ENCODE measurements at regions not wholly inside any gene's neighbourhood (a gene's known extent, or its start where the extent isn't known, plus 50 kb on each side); places are given as distances from the start of the nearest gene placed in this dataset.

- CTCF ChIA-PET = no interaction called here
- Histone ChIP-seq H3K9ac (no peak overlapping the region), H3K27ac (ENCODE audit: low read depth in 2 of 2, low read length in 1 of 2) (no peak overlapping the region), H4K20me1 (ENCODE audit: insufficient read depth) (no peaks in the 10 kb centered on the region), H3K27me3 (ENCODE audit: insufficient read depth) (no peaks in the 10 kb centered on the region), H3K4me3 (ENCODE audit: low read depth in 2 of 2, low read length in 1 of 2) (no peak overlapping the region), H3K9me3 (no peaks in the 10 kb centered on the region), H3K36me3 (replicated peaks in 1 of 2; ENCODE audit: control insufficient read depth in 1 of 2, insufficient read depth in 2 of 2, low read length in 1 of 2) (no peaks in the 10 kb centered on the region), H3K4me2 (no peak overlapping the region), H3K9me2 (no peaks in the 10 kb centered on the region), H3K79me2 (ENCODE audit: insufficient read depth) (no peaks in the 10 kb centered on the region), H3F3A (replicated peaks; ENCODE audit: insufficient read depth) (no peaks in the 10 kb centered on the region), H3K4me1 (ENCODE audit: control insufficient read depth in 1 of 2, insufficient read depth in 2 of 2, low read depth in 1 of 2, low read length in 1 of 2) (no peaks in the 10 kb centered on the region), H2AFZ (ENCODE audit: low read depth) (no peak overlapping the region)
- 37% methylated on average over 2 of the region's 2 CpGs for WGBS (ENCODE audit: low lambda C conversion rate)
- POLR2A ChIA-PET = no interaction called here
- TF ChIP-seq USF2 (IDR thresholded peaks at IDR 0.05; ENCODE audit: borderline replicate concordance, low read depth, low read length) (no peak), MXI1 (IDR thresholded peaks at IDR 0.05; ENCODE audit: low read depth, low read length) (no peak), TCF12 (IDR thresholded peaks at IDR 0.05) (no peak), RXRA (IDR thresholded peaks at IDR 0.05; ENCODE audit: borderline replicate concordance, low read depth) (no peak), RAD21 (IDR thresholded peaks at IDR 0.05; ENCODE audit: low read length) (no peak), RCOR1 (IDR thresholded peaks at IDR 0.05; ENCODE audit: low read length) (no peak), JUND (IDR thresholded peaks at IDR 0.05) (no peak), FOXJ3 (CRISPR knock-in tag; IDR thresholded peaks at IDR 0.05) (no peak), SMC3 (IDR thresholded peaks at IDR 0.05; ENCODE audit: low read depth, low read length) (no peak), POLR2AphosphoS5 (IDR thresholded peaks at IDR 0.05; ENCODE audit: low read depth, low read length) (no peak), ELF1 (IDR thresholded peaks at IDR 0.05) (no peak), MEF2A (IDR thresholded peaks at IDR 0.05; ENCODE audit: borderline replicate concordance, low read depth) (no peak), FOSL2 (IDR thresholded peaks at IDR 0.05; ENCODE audit: borderline replicate concordance, low read depth) (no peak), GATA2 (CRISPR knock-in tag; IDR thresholded peaks at IDR 0.05) (no peak), MAX (IDR thresholded peaks at IDR 0.05; ENCODE audit: low read depth) (no peak), USF1 (IDR thresholded peaks at IDR 0.05; ENCODE audit: borderline replicate concordance, low read depth) (no peak)
- DNase-seq = no peak
These were observed 140.4 kb downstream of the TUSC1 start for GRCh38 chr9:25537808-25538207.

- H3K36me3 ChIP-seq (replicated peaks in 1 of 2; ENCODE audit: control insufficient read depth in 1 of 2, insufficient read depth in 2 of 2, low read length in 1 of 2) = no peaks in the 10 kb centered on the region
- no peaks in the 10 kb centered on the region for H3K27me3 ChIP-seq (ENCODE audit: insufficient read depth)
- no peak for TF ChIP-seq FOXJ3 (CRISPR knock-in tag; IDR thresholded peaks at IDR 0.05)
- no peak for TF ChIP-seq GABPA (IDR thresholded peaks at IDR 0.05; ENCODE audit: low read depth)
- no peak for TF ChIP-seq SIN3A (IDR thresholded peaks at IDR 0.05; ENCODE audit: borderline replicate concordance, low read depth, low read length)
- TF ChIP-seq SMC3 (IDR thresholded peaks at IDR 0.05; ENCODE audit: low read depth, low read length) = no peak
- no peak for TF ChIP-seq EP300 (IDR thresholded peaks at IDR 0.05; ENCODE audit: borderline replicate concordance in 1 of 2, low read depth in 1 of 2, low read length in 1 of 2)
- no peak for TF ChIP-seq RXRA (IDR thresholded peaks at IDR 0.05; ENCODE audit: borderline replicate concordance, low read depth)
- no peak for TF ChIP-seq FOXM1 (IDR thresholded peaks at IDR 0.05; ENCODE audit: low read depth)
- no peak for TF ChIP-seq TCF12 (IDR thresholded peaks at IDR 0.05)
- no peaks in the 10 kb centered on the region for H4K20me1 ChIP-seq (ENCODE audit: insufficient read depth)
- no peaks in the 10 kb centered on the region for H3K9me3 ChIP-seq
- no peak overlapping the region for H3K4me3 ChIP-seq (ENCODE audit: low read depth in 2 of 2, low read length in 1 of 2)
- H3K4me2 ChIP-seq = no peak overlapping the region
- no peak for DNase-seq
- H3K9ac ChIP-seq = no peak overlapping the region
- WGBS (ENCODE audit: low lambda C conversion rate) = 14% methylated on average over 2 of the region's 2 CpGs
- H3F3A ChIP-seq (replicated peaks; ENCODE audit: insufficient read depth) = no peaks in the 10 kb centered on the region
- ChIA-PET CTCF (no interaction called here), POLR2A (no interaction called here)
- no peak overlapping the region for H2AFZ ChIP-seq (ENCODE audit: low read depth)
- no peaks in the 10 kb centered on the region for H3K9me2 ChIP-seq
- H3K4me1 ChIP-seq (ENCODE audit: control insufficient read depth in 1 of 2, insufficient read depth in 2 of 2, low read depth in 1 of 2, low read length in 1 of 2) = no peaks in the 10 kb centered on the region
- H3K27ac ChIP-seq (ENCODE audit: low read depth in 2 of 2, low read length in 1 of 2) = no peak overlapping the region
- H3K79me2 ChIP-seq (ENCODE audit: insufficient read depth) = no peaks in the 10 kb centered on the region
These were observed 159.0 kb downstream of the TUSC1 start for GRCh38 chr9:25519286-25519685.
